Naive thymus-derived CD4-positive, alpha-beta T cell (primary cell): ENCODE measurements at regions not wholly inside any gene's neighbourhood (a gene's known extent, or its start where the extent isn't known, plus 50 kb on each side); places are given as distances from the start of the nearest gene placed in this dataset.

Source experiments
- ATAC-seq: fragments of 150-1000 bp; cut with Tn5 transposase; 2 replicates; pipeline ENCODE4 v1.10.0; 2021; ENCODE audit warnings: mild to moderate bottlenecking, moderate library complexity
- CTCF ChIA-PET: fragments of 350-600 bp; sonication (Branson Sonifier 250); formaldehyde crosslinking; loops from one replicate; lab custom pipeline; 2021; ENCODE audit warnings: antibody characterized with exemption; lab: Charles Lee
- POLR2A ChIA-PET: fragments of 350-600 bp; sonication (Branson Sonifier 250); formaldehyde crosslinking; loops from one replicate; lab custom pipeline; 2021; ENCODE audit warnings: antibody characterized with exemption, inconsistent platforms; lab: Charles Lee
- DNase-seq, 9 donors: peaks; one replicate each; pipeline versions ENCODE4 v3.0.0 to v3.0.0-alpha.2; 2020 to 2022; ENCODE audit warnings: mixed read lengths in 1 of 9
- H3K27ac ChIP-seq: one replicate; pipeline ENCODE4 v1.7.0; 2013; ENCODE audit warnings: mild to moderate bottlenecking, low read depth, low read length, moderate library complexity
- H3K27me3 ChIP-seq, 2 donors: one replicate each; pipeline ENCODE4 v1.7.0; 2013; ENCODE audit warnings: low read length in 2 of 2, mild to moderate bottlenecking in 2 of 2, moderate library complexity in 2 of 2; ENCODE audit not compliant: control insufficient read depth in 2 of 2, insufficient read depth in 2 of 2
- H3K36me3 ChIP-seq, 3 experiments: 1 replicate in 2 of 3; 2 replicates in 1 of 3; pipeline ENCODE4 v1.7.0; 2013; ENCODE audit warnings: low read length in 3 of 3, mild to moderate bottlenecking in 3 of 3, moderate library complexity in 1 of 3; ENCODE audit not compliant: insufficient read depth in 3 of 3, control insufficient read depth in 2 of 3
- H3K4me1 ChIP-seq, 2 donors: one replicate each; pipeline ENCODE4 v1.7.0; 2013; ENCODE audit warnings: low read length in 2 of 2, mild to moderate bottlenecking in 2 of 2, moderate library complexity in 1 of 2; ENCODE audit not compliant: control insufficient read depth in 2 of 2, insufficient read depth in 2 of 2
- H3K4me3 ChIP-seq: 2 replicates; pipeline ENCODE4 v1.7.0; 2013; ENCODE audit warnings: mild to moderate bottlenecking, low read length
- H3K9me3 ChIP-seq, 3 experiments: 1 replicate in 2 of 3; 2 replicates in 1 of 3; pipeline ENCODE4 v1.7.0; 2013; ENCODE audit warnings: low read length in 3 of 3; ENCODE audit not compliant: control insufficient read depth in 2 of 3
- H3K27ac Mint-ChIP-seq, 9 donors: one replicate each; pipeline ENCODE4 v1.8.0; 2020 to 2022; ENCODE audit warnings: mixed read lengths in 9 of 9, mild to moderate bottlenecking in 8 of 9, moderate library complexity in 5 of 9, inconsistent platforms in 2 of 9
- H3K27me3 Mint-ChIP-seq, 5 donors: one replicate each; pipeline ENCODE4 v1.8.0; 2021 to 2022; ENCODE audit warnings: mixed read lengths in 5 of 5, mild to moderate bottlenecking in 1 of 5
- H3K36me3 Mint-ChIP-seq, 5 donors: one replicate each; pipeline ENCODE4 v1.8.0; 2020 to 2022; ENCODE audit warnings: mixed read lengths in 5 of 5, mild to moderate bottlenecking in 3 of 5, inconsistent platforms in 1 of 5
- H3K4me1 Mint-ChIP-seq, 7 donors: one replicate each; pipeline ENCODE4 v1.8.0; 2020 to 2022; ENCODE audit warnings: mixed read lengths in 7 of 7, mild to moderate bottlenecking in 3 of 7, inconsistent platforms in 1 of 7
- H3K4me3 Mint-ChIP-seq, 10 donors: one replicate each; pipeline ENCODE4 v1.8.0; 2020 to 2022; ENCODE audit warnings: mild to moderate bottlenecking in 10 of 10, mixed read lengths in 10 of 10, moderate library complexity in 6 of 10, inconsistent platforms in 2 of 10
- H3K9me3 Mint-ChIP-seq, 11 donors: one replicate each; pipeline ENCODE4 v1.8.0; 2020 to 2022; ENCODE audit warnings: mixed read lengths in 11 of 11, mild to moderate bottlenecking in 4 of 11, inconsistent platforms in 1 of 11, moderate library complexity in 1 of 11
- intact Hi-C, 2 donors: fragments of 100-400 bp; cut with micrococcal nuclease; formaldehyde crosslinking; loops; one replicate each; pipeline ENCODE4 v1.15.1; 2023

DNA sequence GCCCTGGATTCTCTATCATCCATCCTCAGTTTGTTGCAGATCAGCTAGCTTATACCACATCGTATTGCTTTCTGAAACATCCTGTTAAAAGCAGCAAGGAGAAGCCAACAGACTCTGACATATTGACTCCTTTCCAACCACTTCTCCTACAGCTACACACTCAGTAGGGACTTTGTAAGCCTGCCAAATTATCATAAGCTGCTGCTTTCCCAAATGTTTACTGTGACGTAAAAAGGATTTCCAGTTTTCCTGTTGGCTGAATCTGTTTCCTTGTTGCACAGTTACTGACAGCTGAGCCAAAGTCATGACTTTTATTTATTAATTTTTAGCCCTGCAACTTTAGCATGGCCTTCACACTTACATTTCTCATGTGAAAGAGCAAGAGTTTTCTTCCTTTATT, 294.3 kb downstream of the KCNJ3 start:
- Mint-ChIP-seq H3K27me3 (no peaks in the 10 kb centered on the region), H3K4me1 (no peaks in the 10 kb centered on the region), H3K4me3 (no peak overlapping the region), H3K27ac (no peak overlapping the region), H3K36me3 (no peaks in the 10 kb centered on the region), H3K9me3 (peaks cover 0 to 9% (median 2%) of the 10 kb centered on the region in 11 donors)
- DNase-seq (no peak), ATAC-seq (no peak)
- H3K4me3 ChIP-seq, result no peak overlapping the region
- intact Hi-C loops, result no loop called here
- H3K36me3 ChIP-seq, result no peaks in the 10 kb centered on the region
- POLR2A ChIA-PET, result no interaction called here
- no peaks in the 10 kb centered on the region for H3K4me1 ChIP-seq
- CTCF ChIA-PET, result no interaction called here
- H3K9me3 ChIP-seq, result no peaks in the 10 kb centered on the region
- H3K27ac ChIP-seq, result no peak overlapping the region
- H3K27me3 ChIP-seq, result no peaks in the 10 kb centered on the region

DNA sequence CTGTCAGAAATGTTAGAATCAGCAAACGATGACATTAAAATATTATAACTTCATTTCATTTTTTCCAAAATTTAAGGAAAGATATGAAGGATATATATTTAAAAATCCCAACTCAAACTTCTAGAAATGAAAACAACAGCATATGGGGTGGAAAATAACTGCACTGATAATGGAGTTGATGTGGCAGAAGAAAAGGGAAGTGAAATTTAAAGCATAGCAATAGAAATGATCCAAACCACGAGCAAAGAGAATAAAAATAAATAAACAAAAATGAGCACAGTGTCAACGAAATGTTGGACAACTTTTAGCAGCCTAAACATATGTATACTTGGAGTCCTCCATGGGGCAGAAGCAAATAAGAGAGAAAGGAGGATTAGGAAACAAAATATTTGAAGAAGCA, 280.2 kb downstream of the KCNJ3 start:
- Mint-ChIP-seq H3K27me3 (no peaks in the 10 kb centered on the region), H3K4me1 (no peaks in the 10 kb centered on the region), H3K36me3 (no peaks in the 10 kb centered on the region), H3K4me3 (no peak overlapping the region), H3K27ac (no peak overlapping the region), H3K9me3 (peaks cover 0 to 24% (median 2%) of the 10 kb centered on the region in 11 donors)
- Histone ChIP-seq H3K4me1 (no peaks in the 10 kb centered on the region), H3K27ac (no peak overlapping the region), H3K4me3 (no peak overlapping the region), H3K9me3 (no peaks in the 10 kb centered on the region), H3K36me3 (no peaks in the 10 kb centered on the region), H3K27me3 (no peaks in the 10 kb centered on the region)
- intact Hi-C loops, result no loop called here
- ATAC-seq, result no peak
- POLR2A ChIA-PET, result no interaction called here
- CTCF ChIA-PET, result no interaction called here
- no peak for DNase-seq

DNA sequence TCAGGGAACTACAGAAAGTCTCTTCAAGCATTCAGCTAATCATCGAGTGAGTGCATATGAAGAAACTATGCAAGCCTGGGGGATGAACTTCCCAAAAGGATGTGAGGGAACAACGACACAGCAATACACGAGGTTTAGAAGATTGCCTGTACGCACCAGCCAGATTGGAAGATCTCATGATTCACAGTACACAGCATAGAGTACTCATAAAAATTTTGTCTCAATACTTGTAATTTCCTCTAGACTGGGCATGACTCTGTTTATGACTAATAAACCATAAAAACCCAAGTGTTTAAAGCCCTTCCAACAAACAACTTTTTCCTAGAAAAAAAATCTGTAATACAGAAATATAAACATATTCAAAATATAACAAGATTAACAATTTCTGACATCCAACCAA, 279.7 kb downstream of the KCNJ3 start:
- Histone ChIP-seq H3K36me3 (no peaks in the 10 kb centered on the region), H3K4me3 (no peak overlapping the region), H3K27me3 (no peaks in the 10 kb centered on the region), H3K9me3 (no peaks in the 10 kb centered on the region), H3K27ac (no peak overlapping the region), H3K4me1 (no peaks in the 10 kb centered on the region)
- DNase-seq (no peak), ATAC-seq (no peak)
- intact Hi-C loops, result no loop called here
- Mint-ChIP-seq H3K4me3 (no peak overlapping the region), H3K4me1 (no peaks in the 10 kb centered on the region), H3K36me3 (no peaks in the 10 kb centered on the region), H3K9me3 (peaks cover 0 to 21% (median 2%) of the 10 kb centered on the region in 11 donors), H3K27me3 (no peaks in the 10 kb centered on the region), H3K27ac (no peak overlapping the region)
- ChIA-PET CTCF (no interaction called here), POLR2A (no interaction called here)

DNA sequence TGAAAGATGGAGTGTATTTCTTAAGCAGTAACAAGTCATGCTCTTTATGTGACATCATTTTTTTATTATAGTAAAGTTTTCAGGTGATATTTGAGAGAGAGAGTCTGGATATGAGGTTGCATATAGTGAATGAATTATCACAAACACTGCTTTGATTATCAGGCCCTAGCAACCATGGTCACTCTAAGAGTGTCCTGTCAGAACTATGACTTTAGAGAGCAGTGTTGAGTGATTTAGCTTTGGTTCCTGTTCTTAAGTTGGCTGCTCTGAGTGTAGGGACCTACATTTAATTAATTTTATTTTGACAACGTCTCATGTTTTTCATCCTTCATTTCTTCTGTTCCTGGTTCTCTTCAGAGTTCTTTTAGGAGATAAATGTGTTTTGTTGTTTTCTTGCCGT, 275.5 kb downstream of the KCNJ3 start:
- H3K36me3 ChIP-seq, result no peaks in the 10 kb centered on the region
- H3K9me3 ChIP-seq, result no peaks in the 10 kb centered on the region
- H3K4me3 ChIP-seq, result no peak overlapping the region
- no peaks in the 10 kb centered on the region for H3K4me1 Mint-ChIP-seq
- intact Hi-C loops, result no loop called here
- H3K9me3 Mint-ChIP-seq, result peaks cover 0 to 12% (median 0%) of the 10 kb centered on the region in 11 donors
- ATAC-seq, result no peak
- no peaks in the 10 kb centered on the region for H3K4me1 ChIP-seq
- ChIA-PET POLR2A (no interaction called here), CTCF (no interaction called here)
- H3K27me3 Mint-ChIP-seq, result no peaks in the 10 kb centered on the region
- H3K27me3 ChIP-seq, result no peaks in the 10 kb centered on the region
- no peaks in the 10 kb centered on the region for H3K36me3 Mint-ChIP-seq
- DNase-seq, result no peak
- no peak overlapping the region for H3K4me3 Mint-ChIP-seq
- no peak overlapping the region for H3K27ac ChIP-seq
- no peak overlapping the region for H3K27ac Mint-ChIP-seq

DNA sequence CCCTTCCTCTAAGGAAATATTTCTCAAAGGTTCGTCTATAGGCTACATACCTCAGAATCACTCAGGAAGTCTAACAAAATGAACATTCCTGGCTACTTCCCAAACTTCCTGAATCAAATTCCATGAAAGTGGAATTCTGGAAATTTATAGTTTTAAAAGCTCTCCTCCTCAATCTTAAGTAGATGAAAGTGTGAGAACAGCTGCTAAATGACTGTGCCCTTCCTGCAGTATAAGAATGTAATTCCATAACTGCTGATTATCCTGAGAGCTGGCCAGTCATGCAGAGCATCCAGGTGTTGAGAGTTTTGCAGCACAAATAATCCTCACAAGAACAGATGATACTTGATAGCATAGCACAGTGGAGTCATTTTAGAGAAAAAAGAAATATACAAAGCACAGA, 265.0 kb downstream of the KCNJ3 start:
- H3K4me3 Mint-ChIP-seq, result no peak overlapping the region
- Histone ChIP-seq H3K4me1 (no peaks in the 10 kb centered on the region), H3K27ac (no peak overlapping the region), H3K27me3 (no peaks in the 10 kb centered on the region), H3K4me3 (no peak overlapping the region), H3K9me3 (no peaks in the 10 kb centered on the region), H3K36me3 (no peaks in the 10 kb centered on the region)
- CTCF ChIA-PET, result no interaction called here
- no peak overlapping the region for H3K27ac Mint-ChIP-seq
- ATAC-seq (no peak), DNase-seq (no peak)
- no peaks in the 10 kb centered on the region for H3K36me3 Mint-ChIP-seq
- H3K9me3 Mint-ChIP-seq, result peaks cover 0 to 7% (median 2%) of the 10 kb centered on the region in 11 donors
- intact Hi-C loops, result no loop called here
- no peaks in the 10 kb centered on the region for H3K27me3 Mint-ChIP-seq
- H3K4me1 Mint-ChIP-seq, result no peaks in the 10 kb centered on the region
- POLR2A ChIA-PET, result no interaction called here

DNA sequence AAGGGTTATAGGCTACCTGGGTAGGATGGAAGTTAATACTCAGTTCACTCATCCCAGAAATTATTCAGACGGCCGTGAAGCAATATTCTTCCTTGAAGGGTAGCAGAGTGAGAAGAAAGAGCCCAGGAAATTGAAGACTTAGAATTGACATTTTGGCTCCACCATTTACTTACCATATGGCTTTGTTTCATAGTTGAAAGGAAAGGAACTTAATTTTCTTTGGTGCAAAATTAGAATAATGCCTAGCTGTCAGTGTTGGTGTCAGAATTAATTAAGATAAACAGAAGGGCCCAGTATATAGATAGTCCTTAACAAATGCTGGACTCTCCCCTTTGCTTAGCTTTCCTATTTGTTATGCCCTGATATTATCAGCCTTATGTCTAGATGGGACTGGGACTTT, 263.2 kb downstream of the KCNJ3 start:
- ChIA-PET CTCF (no interaction called here), POLR2A (no interaction called here)
- Histone ChIP-seq H3K36me3 (no peaks in the 10 kb centered on the region), H3K27me3 (no peaks in the 10 kb centered on the region), H3K9me3 (no peaks in the 10 kb centered on the region), H3K4me3 (no peak overlapping the region), H3K4me1 (no peaks in the 10 kb centered on the region), H3K27ac (no peak overlapping the region)
- H3K4me1 Mint-ChIP-seq, result no peaks in the 10 kb centered on the region
- no peaks in the 10 kb centered on the region for H3K36me3 Mint-ChIP-seq
- DNase-seq, result no peak
- no peak overlapping the region for H3K4me3 Mint-ChIP-seq
- no peak for ATAC-seq
- H3K9me3 Mint-ChIP-seq, result peaks cover 0 to 13% (median 4%) of the 10 kb centered on the region in 11 donors
- H3K27ac Mint-ChIP-seq, result no peak overlapping the region
- intact Hi-C loops, result no loop called here
- H3K27me3 Mint-ChIP-seq, result no peaks in the 10 kb centered on the region

DNA sequence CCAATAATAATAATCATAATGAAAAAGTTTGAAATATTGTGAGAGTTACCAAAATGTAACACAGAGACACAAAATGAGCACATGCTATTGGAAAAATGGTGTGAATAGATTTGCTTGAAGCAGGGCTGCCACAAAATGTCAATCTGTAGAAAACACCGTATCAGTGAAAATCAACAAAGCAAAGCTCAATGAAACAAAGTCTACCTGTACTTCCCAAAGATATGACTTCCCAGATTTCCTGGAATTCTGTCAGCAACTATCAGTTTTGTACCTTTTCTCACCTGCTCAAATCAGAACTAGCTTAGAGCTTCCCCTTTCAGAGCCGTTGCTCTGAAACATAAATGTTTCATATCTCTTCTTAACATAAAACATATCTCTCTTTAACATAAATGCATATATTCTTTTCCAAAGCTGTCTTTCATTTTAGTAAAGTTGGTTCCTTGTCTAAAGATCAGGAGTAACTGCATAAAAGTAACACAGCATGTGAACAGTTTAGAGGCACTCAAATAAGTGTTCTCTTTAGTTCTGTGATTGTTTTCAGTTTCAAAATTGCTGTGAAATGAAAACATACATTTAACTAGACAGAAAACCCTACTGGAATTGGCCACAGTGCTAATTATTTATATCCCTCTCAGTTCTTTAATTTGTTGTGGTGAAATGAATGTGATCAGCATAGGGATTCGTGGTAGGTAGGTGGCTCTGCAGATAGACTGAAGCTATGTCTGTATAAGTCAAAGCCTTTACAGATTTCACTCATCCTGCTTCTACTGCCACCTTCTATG, 262.5 kb downstream of the KCNJ3 start:
- Mint-ChIP-seq H3K27me3 (no peaks in the 10 kb centered on the region), H3K4me1 (no peaks in the 10 kb centered on the region), H3K27ac (no peak overlapping the region), H3K36me3 (no peaks in the 10 kb centered on the region), H3K4me3 (no peak overlapping the region), H3K9me3 (peaks cover 0 to 13% (median 4%) of the 10 kb centered on the region in 11 donors)
- Histone ChIP-seq H3K4me1 (no peaks in the 10 kb centered on the region), H3K27me3 (no peaks in the 10 kb centered on the region), H3K9me3 (no peaks in the 10 kb centered on the region), H3K36me3 (no peaks in the 10 kb centered on the region), H3K27ac (no peak overlapping the region), H3K4me3 (no peak overlapping the region)
- CTCF ChIA-PET, result no interaction called here
- POLR2A ChIA-PET, result no interaction called here
- intact Hi-C loops, result no loop called here
- no peak for ATAC-seq
- DNase-seq, result no peak
